ENCODE measurements at regions not wholly inside any gene's neighbourhood (a gene's known extent, or its start where the extent isn't known, plus 50 kb on each side); places are given as distances from the start of the nearest gene placed in this dataset.
"Not testable (repeated sequence)": the region's sequence is repeated elsewhere in the genome, so short reads cannot be mapped to it uniquely, and the experiment has no call there.

GRCh38 chr1:223037845-223038244 lies 105.2 kb downstream of the TLR5 start:
- DNase-seq = no peak
- no peak for TF ChIP-seq GATA1 (IDR thresholded peaks at IDR 0.05; ENCODE audit: low read depth, low read length)
- no peak for TF ChIP-seq POLR2A (IDR thresholded peaks at IDR 0.05; ENCODE audit: low read length)

- TF ChIP-seq GATA1 (IDR thresholded peaks at IDR 0.05; ENCODE audit: low read depth, low read length) (no peak), POLR2A (IDR thresholded peaks at IDR 0.05; ENCODE audit: low read length) (no peak)
- no peak for DNase-seq
Observed at GRCh38 chr1:223038288-223039006, 104.6 kb downstream of the TLR5 start.

GRCh38 chr1:223039990-223040389 lies 103.1 kb downstream of the TLR5 start:
- no peak for DNase-seq
- TF ChIP-seq POLR2A (IDR thresholded peaks at IDR 0.05; ENCODE audit: low read length) (no peak), GATA1 (IDR thresholded peaks at IDR 0.05; ENCODE audit: low read depth, low read length) (no peak)

GRCh38 chr1:223041481-223041880 lies 101.6 kb downstream of the TLR5 start:
- DNase-seq = no peak
- TF ChIP-seq POLR2A (IDR thresholded peaks at IDR 0.05; ENCODE audit: low read length) (no peak), GATA1 (IDR thresholded peaks at IDR 0.05; ENCODE audit: low read depth, low read length) (no peak)

GRCh38 chr1:223045164-223045957 lies 97.7 kb downstream of the TLR5 start:
- TF ChIP-seq POLR2A (IDR thresholded peaks at IDR 0.05; ENCODE audit: low read length) = no peak
- no peak for TF ChIP-seq GATA1 (IDR thresholded peaks at IDR 0.05; ENCODE audit: low read depth, low read length)
- no peak for DNase-seq

- DNase-seq = no peak
- no peak for TF ChIP-seq POLR2A (IDR thresholded peaks at IDR 0.05; ENCODE audit: low read length)
- no peak for TF ChIP-seq GATA1 (IDR thresholded peaks at IDR 0.05; ENCODE audit: low read depth, low read length)
Observed at GRCh38 chr1:223046011-223046410, 97.0 kb downstream of the TLR5 start.

GRCh38 chr1:223046463-223046862 lies 96.6 kb downstream of the TLR5 start:
- not testable (repeated sequence) for DNase-seq

GRCh38 chr1:223048026-223048425 lies 95.0 kb downstream of the TLR5 start:
- TF ChIP-seq GATA1 (IDR thresholded peaks at IDR 0.05; ENCODE audit: low read depth, low read length) (no peak), POLR2A (IDR thresholded peaks at IDR 0.05; ENCODE audit: low read length) (no peak)

GRCh38 chr1:223052462-223052861 lies 90.6 kb downstream of the TLR5 start:
- DNase-seq = no peak
- TF ChIP-seq GATA1 (IDR thresholded peaks at IDR 0.05; ENCODE audit: low read depth, low read length) = no peak
- no peak for TF ChIP-seq POLR2A (IDR thresholded peaks at IDR 0.05; ENCODE audit: low read length)

More at GRCh38 chr1:223048026-223048425, 95.0 kb downstream of the TLR5 start:
- no peak for DNase-seq

- TF ChIP-seq GATA1 (IDR thresholded peaks at IDR 0.05; ENCODE audit: low read depth, low read length) = no peak
- TF ChIP-seq POLR2A (IDR thresholded peaks at IDR 0.05; ENCODE audit: low read length) = no peak
- DNase-seq = no peak
Observed at GRCh38 chr1:223052931-223053330, 90.1 kb downstream of the TLR5 start.

GRCh38 chr1:223056802-223057201 lies 86.2 kb downstream of the TLR5 start:
- TF ChIP-seq GATA1 (IDR thresholded peaks at IDR 0.05; ENCODE audit: low read depth, low read length) (no peak), POLR2A (IDR thresholded peaks at IDR 0.05; ENCODE audit: low read length) (no peak)
- DNase-seq = no peak

GRCh38 chr1:223057569-223058093 lies 85.4 kb downstream of the TLR5 start:
- DNase-seq = no peak
- TF ChIP-seq GATA1 (IDR thresholded peaks at IDR 0.05; ENCODE audit: low read depth, low read length) (no peak), POLR2A (IDR thresholded peaks at IDR 0.05; ENCODE audit: low read length) (no peak)

All from erythroblast (primary cell).